H1 (cell line): ENCODE measurements at regions not wholly inside any gene's neighbourhood (a gene's known extent, or its start where the extent isn't known, plus 50 kb on each side); places are given as distances from the start of the nearest gene placed in this dataset.

Experiments used
- CTCF ChIA-PET: fragments of 300-600 bp; sonication (Branson Sonifier 250); formaldehyde crosslinking; loops from one replicate; lab custom pipeline; 2021; ENCODE audit not compliant: partially characterized antibody; lab: Charles Lee
- POLR2A ChIA-PET: fragments of 300-600 bp; sonication (Branson Sonifier 250); formaldehyde crosslinking; loops from one replicate; lab custom pipeline; 2021; ENCODE audit warnings: inconsistent platforms; ENCODE audit not compliant: partially characterized antibody; lab: Charles Lee
- DNase-seq, 2 experiments: peaks; one replicate each; pipeline versions ENCODE4 v3.0.0 to v3.0.0-alpha.2; 2010 to 2022; ENCODE audit warnings: low spot score in 2 of 2, low read depth in 1 of 2, mixed read lengths in 1 of 2
- FAIRE-seq: peaks from 2 replicates; lab custom pipeline; 2011; peaks lifted over from hg19 to GRCh38; lab: Jason Lieb, UNC
- H2AFZ ChIP-seq: 2 replicates; pipeline ENCODE4 v1.8.1; 2012; ENCODE audit warnings: low read length, inconsistent platforms
- H2AK5ac ChIP-seq: 2 replicates; pipeline ENCODE4 v1.6.1; 2013; ENCODE audit warnings: low read depth, low read length
- H2BK120ac ChIP-seq: replicated peaks from 2 replicates; pipeline ENCODE3; 2013; ENCODE audit warnings: low read depth, low read length, inconsistent platforms
- H2BK12ac ChIP-seq: 2 replicates; pipeline ENCODE4 v1.6.1; 2013; ENCODE audit warnings: low read depth, low read length
- H2BK15ac ChIP-seq: 2 replicates; pipeline ENCODE4 v1.6.1; 2013; ENCODE audit warnings: low read length
- H2BK20ac ChIP-seq: 2 replicates; pipeline ENCODE4 v1.6.1; 2013; ENCODE audit warnings: low read length
- H2BK5ac ChIP-seq: 2 replicates; pipeline ENCODE4 v1.6.1; 2013; ENCODE audit warnings: low read depth, low read length
- H3K14ac ChIP-seq: 2 replicates; pipeline ENCODE4 v1.6.1; 2013; ENCODE audit warnings: inconsistent platforms; ENCODE audit not compliant: insufficient read length
- H3K18ac ChIP-seq: 2 replicates; pipeline ENCODE4 v1.6.1; 2013; ENCODE audit warnings: low read length; ENCODE audit errors: extremely low read depth
- H3K23ac ChIP-seq: 2 replicates; pipeline ENCODE4 v1.6.1; 2013; ENCODE audit warnings: inconsistent platforms; ENCODE audit not compliant: insufficient read length
- H3K23me2 ChIP-seq: 2 replicates; pipeline ENCODE4 v1.6.1; 2013; ENCODE audit warnings: low read depth, low read length
- H3K27ac ChIP-seq: 2 replicates; pipeline ENCODE4 v1.6.1; 2011; ENCODE audit warnings: low read depth, low read length, inconsistent platforms
- H3K27me3 ChIP-seq, 4 experiments: replicated peaks in 1 of 4; 1 replicate in 1 of 4; 2 replicates in 3 of 4; pipeline versions ENCODE4 v1.6.1 to v1.8.1; 2011 to 2013; ENCODE audit warnings: low read length in 3 of 4, mild to moderate bottlenecking in 3 of 4, inconsistent platforms in 2 of 4, mixed read lengths in 2 of 4, moderate library complexity in 1 of 4; ENCODE audit not compliant: control insufficient read depth in 3 of 4, insufficient read depth in 3 of 4; ENCODE audit errors: extremely low read depth in 1 of 4
- H3K36me3 ChIP-seq, 4 experiments: 2 replicates each; pipeline versions ENCODE4 v1.6.1 to v1.8.1; 2011 to 2013; ENCODE audit warnings: mild to moderate bottlenecking in 4 of 4, low read length in 3 of 4, moderate library complexity in 2 of 4, control low read depth in 1 of 4, inconsistent platforms in 1 of 4; ENCODE audit not compliant: insufficient read depth in 4 of 4, control insufficient read depth in 2 of 4
- H3K4ac ChIP-seq: replicated peaks from 2 replicates; pipeline ENCODE3; 2013; ENCODE audit warnings: low read length, low read depth, mixed read lengths, inconsistent platforms; ENCODE audit not compliant: insufficient read length
- H3K4me1 ChIP-seq, 4 experiments: replicated peaks in 1 of 4; 1 replicate in 1 of 4; 2 replicates in 3 of 4; pipeline versions ENCODE4 v1.6.1 to v1.8.1; 2011 to 2013; ENCODE audit warnings: low read length in 3 of 4, inconsistent platforms in 2 of 4, mixed read lengths in 1 of 4; ENCODE audit not compliant: insufficient read depth in 4 of 4, control insufficient read depth in 3 of 4
- H3K4me2 ChIP-seq, 2 experiments: 2 replicates each; pipeline versions ENCODE4 v1.6.1 to v1.8.1; 2011 to 2013; ENCODE audit warnings: low read depth in 2 of 2, low read length in 2 of 2, control low read depth in 1 of 2, inconsistent platforms in 1 of 2, mild to moderate bottlenecking in 1 of 2; ENCODE audit not compliant: insufficient read depth in 1 of 2
- H3K4me3 ChIP-seq, 4 experiments: fragments of 200-600, 300-600 bp in 1 of 4; sonication (generic), shearing (Covaris generic), sonication (Bioruptor Twin) in 1 of 4; 2 replicates each; pipeline versions ENCODE4 v1.5.1 to v1.8.1; 2011 to 2016; ENCODE audit warnings: low read length in 4 of 4, low read depth in 3 of 4, control low read depth in 2 of 4, inconsistent platforms in 2 of 4, mild to moderate bottlenecking in 2 of 4, mixed read lengths in 1 of 4, moderate library complexity in 1 of 4; ENCODE audit not compliant: insufficient read depth in 2 of 4; ENCODE audit errors: extremely low read depth in 1 of 4
- H3K56ac ChIP-seq: replicated peaks from 2 replicates; pipeline ENCODE3; 2013; ENCODE audit warnings: low read depth, mild to moderate bottlenecking, mixed read lengths, low read length, inconsistent platforms; ENCODE audit not compliant: insufficient read length
- H3K79me1 ChIP-seq: 2 replicates; pipeline ENCODE4 v1.6.1; 2013; ENCODE audit warnings: low read depth, low read length, control low read depth
- H3K79me2 ChIP-seq, 2 experiments: 2 replicates each; pipeline versions ENCODE4 v1.6.1 to v1.8.1; 2012 to 2013; ENCODE audit warnings: low read length in 2 of 2, mild to moderate bottlenecking in 2 of 2, inconsistent platforms in 1 of 2; ENCODE audit not compliant: insufficient read depth in 2 of 2, control insufficient read depth in 1 of 2
- H3K9ac ChIP-seq, 4 experiments: replicated peaks in 1 of 4; 1 replicate in 1 of 4; 2 replicates in 3 of 4; pipeline versions ENCODE4 v1.6.1 to v1.8.1; 2011 to 2013; ENCODE audit warnings: low read depth in 3 of 4, low read length in 3 of 4, control low read depth in 2 of 4, mild to moderate bottlenecking in 2 of 4, moderate library complexity in 2 of 4, inconsistent platforms in 1 of 4; ENCODE audit errors: extremely low read depth in 1 of 4
- H3K9me3 ChIP-seq, 2 experiments: 2 replicates each; pipeline versions ENCODE4 v1.6.1 to v1.8.1; 2012 to 2013; ENCODE audit warnings: mild to moderate bottlenecking in 2 of 2, moderate library complexity in 2 of 2, control low read depth in 1 of 2, inconsistent platforms in 1 of 2, low read depth in 1 of 2, low read length in 1 of 2, mixed read lengths in 1 of 2; ENCODE audit not compliant: insufficient read depth in 2 of 2
- H4K20me1 ChIP-seq, 2 experiments: replicated peaks in 1 of 2; 2 replicates each; pipeline versions ENCODE3 to v1.8.1; 2011 to 2013; ENCODE audit warnings: inconsistent platforms in 2 of 2, low read length in 2 of 2, mild to moderate bottlenecking in 1 of 2; ENCODE audit not compliant: insufficient read depth in 2 of 2, control insufficient read depth in 1 of 2
- H4K5ac ChIP-seq: 2 replicates; pipeline ENCODE4 v1.6.1; 2013; ENCODE audit warnings: low read length, low read depth, mixed read lengths, inconsistent platforms; ENCODE audit not compliant: insufficient read length
- H4K8ac ChIP-seq: 2 replicates; pipeline ENCODE4 v1.8.0; 2013; ENCODE audit warnings: mild to moderate bottlenecking, moderate library complexity, low read length, inconsistent platforms; ENCODE audit not compliant: insufficient read depth; ENCODE audit errors: extremely low read depth
- H4K91ac ChIP-seq: replicated peaks from 2 replicates; pipeline ENCODE3; 2013; ENCODE audit warnings: low read length, mixed read lengths, inconsistent platforms; ENCODE audit not compliant: insufficient read length
- CBX5 ChIP-seq: fragments of 300-800, 300-1000 bp; sonication (generic); IDR thresholded peaks from 2 replicates; pipeline ENCODE4 v1.7.1; 2016; ENCODE audit warnings: antibody characterized with exemption, low read length, low read depth
- CHD1 ChIP-seq: IDR thresholded peaks from 2 replicates; pipeline ENCODE4 v1.6.1; 2012; ENCODE audit warnings: low read depth, low read length, improper control_type of control experiment
- CHD2 ChIP-seq: IDR thresholded peaks from 2 replicates; pipeline ENCODE4 v1.6.1; 2012; ENCODE audit warnings: low read length, improper control_type of control experiment
- E2F6 ChIP-seq: IDR thresholded peaks from 2 replicates; pipeline ENCODE4 v1.6.1; 2012; ENCODE audit warnings: inconsistent platforms
- HDAC2 ChIP-seq, 2 experiments: fragments of 300-600 bp in 1 of 2; sonication (generic) in 1 of 2; IDR thresholded peaks; 2 replicates each; pipeline ENCODE4 v1.6.1; 2011 to 2012; ENCODE audit warnings: low read depth in 2 of 2, low read length in 2 of 2, mild to moderate bottlenecking in 2 of 2, moderate library complexity in 2 of 2, borderline replicate concordance in 1 of 2, inconsistent platforms in 1 of 2
- SP2 ChIP-seq: IDR thresholded peaks from 2 replicates; pipeline ENCODE4 v1.6.1; 2012; ENCODE audit warnings: mild to moderate bottlenecking, low read length, inconsistent platforms
- SP4 ChIP-seq: IDR thresholded peaks from 2 replicates; pipeline ENCODE4 v1.6.1; 2012; ENCODE audit warnings: low read length, inconsistent platforms
- SRF ChIP-seq: IDR thresholded peaks from 2 replicates; pipeline ENCODE4 v1.6.1; 2011; ENCODE audit warnings: mild to moderate bottlenecking, low read depth, low read length, moderate library complexity
- TAF1 ChIP-seq: IDR thresholded peaks from 2 replicates; pipeline ENCODE4 v1.6.1; 2011; ENCODE audit warnings: mild to moderate bottlenecking, low read depth, low read length
- TAF7 ChIP-seq: optimal IDR thresholded peaks from 2 replicates; pipeline ENCODE3; 2011; ENCODE audit warnings: low read depth, mild to moderate bottlenecking, inconsistent platforms, low read length, moderate library complexity, borderline replicate concordance
- TBP ChIP-seq: IDR thresholded peaks from 2 replicates; pipeline ENCODE4 v1.6.1; 2011; ENCODE audit warnings: low read depth, low read length, improper control_type of control experiment
- TCF12 ChIP-seq: IDR thresholded peaks from 2 replicates; pipeline ENCODE4 v1.6.1; 2011; ENCODE audit warnings: low read depth, mild to moderate bottlenecking, low read length
- WGBS, 2 experiments: shearing (Covaris generic) in 1 of 2; methylation state at CpG; one replicate each; pipeline versions ENCODE4 v1.1.6 to v1.1.7; 2013 to 2015; ENCODE audit warnings: low lambda C conversion rate in 2 of 2, mixed read lengths in 2 of 2, inconsistent platforms in 1 of 2, low coverage in 1 of 2, missing lambda C conversion rate in 1 of 2; ENCODE audit not compliant: insufficient replicate concordance in 2 of 2, insufficient coverage in 1 of 2, insufficient read length in 1 of 2; ENCODE audit errors: extremely low coverage in 1 of 2, missing lambda C conversion rate in 1 of 2; 5-methylcytosine and 5-hydroxymethylcytosine counted together

DNA sequence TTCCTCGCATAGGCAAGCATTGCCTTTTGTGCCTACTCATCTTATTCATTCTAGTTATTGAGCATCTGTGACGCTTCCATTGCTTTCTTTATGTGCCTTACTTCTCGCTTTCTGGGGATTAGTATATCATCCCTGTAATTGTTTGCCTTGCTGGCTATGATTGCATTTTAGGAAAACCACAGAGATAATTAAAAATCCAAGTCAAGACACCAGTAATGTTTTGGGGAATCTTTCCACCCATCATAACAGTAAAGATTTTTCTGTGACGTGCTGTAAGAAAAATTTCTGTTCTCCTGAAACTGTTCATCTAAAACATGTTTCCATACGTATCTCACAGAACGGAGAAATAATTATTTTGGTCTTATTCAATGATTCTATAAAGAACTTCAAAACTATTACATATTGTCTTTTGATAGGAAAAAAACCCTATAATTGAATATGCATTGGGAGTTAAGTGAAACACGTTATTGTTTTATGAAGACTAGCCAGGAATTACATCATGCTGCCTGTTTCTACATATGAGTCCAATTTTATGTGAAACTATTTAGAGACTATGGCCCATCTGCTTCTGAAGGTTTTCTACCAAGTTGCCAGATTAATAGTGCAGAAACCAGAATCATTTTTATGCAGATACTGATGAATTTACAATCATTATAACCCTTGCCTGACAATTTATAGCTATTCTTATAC, 133.7 kb upstream of the FIBIN start:
- Histone ChIP-seq H3K9me3 (no peaks in the 10 kb centered on the region), H3K4me3 (no peak overlapping the region), H3K79me2 (no peaks in the 10 kb centered on the region), H3K27ac (no peak overlapping the region), H3K23me2 (no peaks in the 10 kb centered on the region), H2BK20ac (no peak overlapping the region), H2BK12ac (no peak overlapping the region), H3K14ac (no peak overlapping the region), H3K4ac (no peak overlapping the region), H2BK15ac (no peak overlapping the region), H3K4me2 (no peak overlapping the region), H2AK5ac (no peak overlapping the region), H3K18ac (no peak overlapping the region), H3K79me1 (no peaks in the 10 kb centered on the region), H3K56ac (no peak overlapping the region), H3K4me1 (no peaks in the 10 kb centered on the region), H2BK120ac (no peak overlapping the region), H4K91ac (no peak overlapping the region), H4K8ac (no peak overlapping the region), H3K9ac (no peak overlapping the region), H3K23ac (no peak overlapping the region), H2BK5ac (no peak overlapping the region), H4K20me1 (no peaks in the 10 kb centered on the region), H2AFZ (no peak overlapping the region), H3K27me3 (no peaks in the 10 kb centered on the region), H4K5ac (no peak overlapping the region), H3K36me3 (no peaks in the 10 kb centered on the region)
- WGBS, 2 experiments = 87% methylated on average over 7 of the region's 7 CpGs; no CpG with 5 or more reads in 1 of the 2 experiments
- CTCF ChIA-PET = no interaction called here
- POLR2A ChIA-PET = no interaction called here
- no peak for FAIRE-seq
- TF ChIP-seq SRF (no peak), CHD2 (no peak), TBP (no peak), HDAC2 (IDR thresholded peaks at IDR 0.05; ENCODE audit: borderline replicate concordance in 1 of 2, low read depth in 2 of 2, low read length in 2 of 2) (no peak), TAF1 (no peak), SP4 (no peak), TCF12 (no peak), E2F6 (no peak), TAF7 (no peak), SP2 (no peak), CHD1 (no peak), CBX5 (no peak)
- TF ChIP-seq, all 59 proteins: peak for 0
- DNase-seq = no peak
